Osteoblast (primary cell): ENCODE measurements at regions not wholly inside any gene's neighbourhood (a gene's known extent, or its start where the extent isn't known, plus 50 kb on each side); places are given as distances from the start of the nearest gene placed in this dataset.

Experiments
- DNase-seq: peaks from one replicate; pipeline ENCODE4 v3.0.0; 2011; ENCODE audit warnings: low spot score, mixed read lengths; ENCODE audit not compliant: insufficient read length; ENCODE audit errors: missing footprints
- H2AFZ ChIP-seq: 2 replicates; pipeline ENCODE4 v1.6.0; 2011; ENCODE audit warnings: mild to moderate bottlenecking, low read length
- H3K27ac ChIP-seq: 2 replicates; pipeline ENCODE4 v1.5.1; 2011; ENCODE audit warnings: mild to moderate bottlenecking, low read depth, low read length, moderate library complexity
- H3K27me3 ChIP-seq: 2 replicates; pipeline ENCODE4 v1.6.0; 2012; ENCODE audit warnings: mild to moderate bottlenecking, control low read depth, inconsistent platforms, low read length, moderate library complexity; ENCODE audit not compliant: insufficient read depth
- H3K36me3 ChIP-seq: 2 replicates; pipeline ENCODE4 v1.5.1; 2011; ENCODE audit warnings: mild to moderate bottlenecking, low read length, control low read depth, moderate library complexity; ENCODE audit not compliant: insufficient read depth
- H3K4me1 ChIP-seq: 2 replicates; pipeline ENCODE4 v1.5.1; 2011; ENCODE audit warnings: mild to moderate bottlenecking, low read length, control low read depth, moderate library complexity; ENCODE audit not compliant: insufficient read depth
- H3K4me2 ChIP-seq: 2 replicates; pipeline ENCODE4 v1.6.0; 2011; ENCODE audit warnings: mild to moderate bottlenecking, low read length; ENCODE audit not compliant: insufficient read depth
- H3K4me3 ChIP-seq: fragments of 200-600 bp; sonication (generic); 3 replicates; pipeline ENCODE4 v1.5.1; 2012; ENCODE audit warnings: mild to moderate bottlenecking, low read length, inconsistent platforms; ENCODE audit not compliant: insufficient read depth
- H3K79me2 ChIP-seq: 2 replicates; pipeline ENCODE4 v1.6.0; 2012; ENCODE audit warnings: mild to moderate bottlenecking, low read length, control low read depth, inconsistent platforms; ENCODE audit not compliant: insufficient read depth
- H3K9me3 ChIP-seq: 2 replicates; pipeline ENCODE4 v1.5.1; 2011; ENCODE audit warnings: low read depth, low read length, control low read depth
- H4K20me1 ChIP-seq: 2 replicates; pipeline ENCODE4 v1.6.0; 2012; ENCODE audit warnings: mild to moderate bottlenecking, low read length, control low read depth; ENCODE audit not compliant: insufficient read depth
- TF ChIP-seq, protein P1 (sequence below): IDR thresholded peaks from 2 replicates; pipeline ENCODE4 v1.5.1; 2011; ENCODE audit warnings: mild to moderate bottlenecking, low read depth, low read length, moderate library complexity; ENCODE audit errors: extremely low read depth

DNA sequence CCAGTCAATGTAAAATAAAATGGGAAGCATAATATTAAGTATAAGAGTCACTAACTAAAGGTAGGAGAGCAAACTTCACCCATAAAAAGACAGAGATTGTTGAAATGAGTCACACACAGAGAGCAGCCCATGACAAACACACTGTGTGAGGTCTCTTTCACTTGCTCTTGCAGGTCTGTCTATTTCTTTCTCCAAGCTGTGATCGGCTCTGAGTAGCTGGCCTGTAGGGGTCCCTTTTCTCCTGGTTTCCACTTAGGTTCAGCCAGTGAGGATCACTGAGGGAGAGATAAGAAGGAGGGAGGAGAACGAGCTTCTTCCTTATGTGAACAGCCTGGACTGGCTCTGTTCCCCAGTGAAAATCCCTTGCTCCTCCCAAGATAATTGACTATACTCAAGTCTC, 133.7 kb upstream of the HS3ST3A1 start:
- H2AFZ ChIP-seq: no peak overlapping the region
- TF ChIP-seq, protein P1, sequence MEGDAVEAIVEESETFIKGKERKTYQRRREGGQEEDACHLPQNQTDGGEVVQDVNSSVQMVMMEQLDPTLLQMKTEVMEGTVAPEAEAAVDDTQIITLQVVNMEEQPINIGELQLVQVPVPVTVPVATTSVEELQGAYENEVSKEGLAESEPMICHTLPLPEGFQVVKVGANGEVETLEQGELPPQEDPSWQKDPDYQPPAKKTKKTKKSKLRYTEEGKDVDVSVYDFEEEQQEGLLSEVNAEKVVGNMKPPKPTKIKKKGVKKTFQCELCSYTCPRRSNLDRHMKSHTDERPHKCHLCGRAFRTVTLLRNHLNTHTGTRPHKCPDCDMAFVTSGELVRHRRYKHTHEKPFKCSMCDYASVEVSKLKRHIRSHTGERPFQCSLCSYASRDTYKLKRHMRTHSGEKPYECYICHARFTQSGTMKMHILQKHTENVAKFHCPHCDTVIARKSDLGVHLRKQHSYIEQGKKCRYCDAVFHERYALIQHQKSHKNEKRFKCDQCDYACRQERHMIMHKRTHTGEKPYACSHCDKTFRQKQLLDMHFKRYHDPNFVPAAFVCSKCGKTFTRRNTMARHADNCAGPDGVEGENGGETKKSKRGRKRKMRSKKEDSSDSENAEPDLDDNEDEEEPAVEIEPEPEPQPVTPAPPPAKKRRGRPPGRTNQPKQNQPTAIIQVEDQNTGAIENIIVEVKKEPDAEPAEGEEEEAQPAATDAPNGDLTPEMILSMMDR: no peak
- no peak overlapping the region for H3K4me2 ChIP-seq
- H4K20me1 ChIP-seq: no peaks in the 10 kb centered on the region
- H3K4me3 ChIP-seq: no peak overlapping the region
- peaks cover 23% of the 10 kb centered on the region for H3K4me1 ChIP-seq
- DNase-seq: no peak
- H3K27ac ChIP-seq: peak overlapping the region; percentile 74
- no peaks in the 10 kb centered on the region for H3K36me3 ChIP-seq
- no peaks in the 10 kb centered on the region for H3K79me2 ChIP-seq
- H3K9me3 ChIP-seq: no peaks in the 10 kb centered on the region
- no peaks in the 10 kb centered on the region for H3K27me3 ChIP-seq

DNA sequence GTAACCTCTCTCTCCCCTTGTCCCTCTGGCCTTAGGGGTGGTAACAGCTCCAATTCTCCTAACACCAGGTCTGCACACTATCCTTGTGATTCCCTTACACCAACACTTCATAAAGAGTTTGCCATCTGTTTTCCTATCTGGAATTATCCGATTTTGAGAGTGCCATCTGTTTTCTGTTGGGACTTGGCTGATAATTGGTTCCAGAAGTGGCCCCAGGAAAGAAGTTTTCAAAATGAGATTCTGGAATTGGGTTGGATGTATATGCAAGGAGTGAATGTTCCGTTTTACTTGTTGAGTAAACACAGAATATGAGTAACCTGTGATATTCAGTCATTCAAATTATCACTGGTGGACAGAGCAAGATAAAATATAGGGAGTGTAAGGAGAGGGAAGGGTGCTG, 134.1 kb upstream of the HS3ST3A1 start:
- peaks cover 23% of the 10 kb centered on the region for H3K4me1 ChIP-seq
- no peak overlapping the region for H2AFZ ChIP-seq
- no peaks in the 10 kb centered on the region for H3K27me3 ChIP-seq
- H3K36me3 ChIP-seq: no peaks in the 10 kb centered on the region
- H3K27ac ChIP-seq: peak overlapping the region; percentile 74
- no peaks in the 10 kb centered on the region for H3K9me3 ChIP-seq
- no peaks in the 10 kb centered on the region for H4K20me1 ChIP-seq
- H3K79me2 ChIP-seq: no peaks in the 10 kb centered on the region
- no peak overlapping the region for H3K4me3 ChIP-seq
- TF ChIP-seq, protein P1: no peak
- no peak overlapping the region for H3K4me2 ChIP-seq
- DNase-seq: no peak

DNA sequence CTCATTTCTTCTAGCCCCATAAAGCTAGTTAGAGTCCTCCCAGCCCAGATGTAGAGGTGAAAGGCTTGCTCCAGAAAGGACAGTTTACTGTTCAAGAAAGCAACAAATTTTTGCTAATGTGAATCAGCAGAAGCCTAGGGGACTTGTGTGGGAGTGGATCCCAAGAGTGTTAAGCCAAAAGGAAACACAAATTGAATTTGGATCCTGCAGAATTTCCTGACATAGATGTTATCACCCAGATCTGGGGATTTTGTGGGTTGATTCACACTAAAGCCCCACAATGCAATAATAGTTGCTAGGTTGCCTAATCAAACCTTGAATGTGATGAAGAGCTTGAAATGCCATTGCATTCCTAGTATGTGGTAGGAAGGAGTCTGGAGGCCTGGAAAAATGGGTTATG, 135.2 kb upstream of the HS3ST3A1 start:
- Histone ChIP-seq H3K79me2 (no peaks in the 10 kb centered on the region), H3K9me3 (no peaks in the 10 kb centered on the region), H3K36me3 (no peaks in the 10 kb centered on the region), H3K4me2 (peak overlapping the region; percentile 23), H4K20me1 (no peaks in the 10 kb centered on the region), H3K4me3 (no peak overlapping the region), H3K27me3 (no peaks in the 10 kb centered on the region), H2AFZ (no peak overlapping the region), H3K27ac (peak overlapping the region; percentile 74), H3K4me1 (peaks cover 30% of the 10 kb centered on the region)
- TF ChIP-seq, protein P1: no peak
- DNase-seq: peak; percentile 58

DNA sequence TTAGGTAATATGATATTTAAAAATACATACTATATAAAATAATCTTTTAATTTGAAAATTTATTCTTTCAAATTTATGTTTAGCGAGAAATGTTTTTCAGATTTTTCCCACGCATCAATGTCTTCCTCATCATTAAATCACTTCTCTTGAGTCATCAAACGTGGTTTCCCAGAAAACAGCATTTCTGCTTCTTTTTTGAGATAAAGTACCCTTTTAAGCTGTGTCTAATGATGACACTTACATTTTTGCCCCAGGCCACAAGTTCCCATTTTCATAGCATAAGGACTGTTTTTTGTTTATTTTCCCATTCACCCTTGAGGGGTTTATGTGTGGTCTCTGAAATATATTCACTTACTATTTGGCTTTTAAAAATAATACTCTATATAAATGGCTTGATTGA, 139.0 kb upstream of the HS3ST3A1 start:
- H3K9me3 ChIP-seq: no peaks in the 10 kb centered on the region
- H3K4me1 ChIP-seq: peaks cover 30% of the 10 kb centered on the region
- H2AFZ ChIP-seq: no peak overlapping the region
- TF ChIP-seq, protein P1: no peak
- no peaks in the 10 kb centered on the region for H3K79me2 ChIP-seq
- no peak overlapping the region for H3K27ac ChIP-seq
- H3K4me2 ChIP-seq: no peak overlapping the region
- no peak for DNase-seq
- H4K20me1 ChIP-seq: no peaks in the 10 kb centered on the region
- H3K27me3 ChIP-seq: no peaks in the 10 kb centered on the region
- H3K36me3 ChIP-seq: no peaks in the 10 kb centered on the region
- H3K4me3 ChIP-seq: no peak overlapping the region
